Suppressor macrophage (primary cell): ENCODE measurements at regions not wholly inside any gene's neighbourhood (a gene's known extent, or its start where the extent isn't known, plus 50 kb on each side); places are given as distances from the start of the nearest gene placed in this dataset.

Experiments used
- DNase-seq, 4 experiments: peaks; one replicate each; pipeline ENCODE4 v3.0.0-alpha.2; 2020 to 2022

DNA sequence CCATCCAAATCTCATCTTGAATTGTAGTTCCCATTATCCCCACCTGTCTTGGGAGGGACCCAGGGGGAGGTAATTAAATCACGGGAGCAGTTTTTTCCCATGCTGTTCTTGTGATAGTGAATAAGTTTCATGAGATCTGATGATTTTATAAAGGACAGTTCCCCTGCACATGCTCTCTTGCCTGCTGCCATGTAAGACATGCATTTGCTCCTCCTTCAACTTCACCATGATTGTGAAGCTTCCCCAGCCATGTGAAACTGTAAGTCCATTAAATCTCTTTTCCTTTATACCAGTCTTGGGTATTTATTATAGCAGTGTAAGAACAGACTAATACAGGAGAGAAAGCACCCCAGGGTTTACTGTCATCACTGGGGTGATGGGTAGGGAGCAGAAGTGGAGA is 220.4 kb upstream of the NUDT4 start:
- no peak for DNase-seq

DNA sequence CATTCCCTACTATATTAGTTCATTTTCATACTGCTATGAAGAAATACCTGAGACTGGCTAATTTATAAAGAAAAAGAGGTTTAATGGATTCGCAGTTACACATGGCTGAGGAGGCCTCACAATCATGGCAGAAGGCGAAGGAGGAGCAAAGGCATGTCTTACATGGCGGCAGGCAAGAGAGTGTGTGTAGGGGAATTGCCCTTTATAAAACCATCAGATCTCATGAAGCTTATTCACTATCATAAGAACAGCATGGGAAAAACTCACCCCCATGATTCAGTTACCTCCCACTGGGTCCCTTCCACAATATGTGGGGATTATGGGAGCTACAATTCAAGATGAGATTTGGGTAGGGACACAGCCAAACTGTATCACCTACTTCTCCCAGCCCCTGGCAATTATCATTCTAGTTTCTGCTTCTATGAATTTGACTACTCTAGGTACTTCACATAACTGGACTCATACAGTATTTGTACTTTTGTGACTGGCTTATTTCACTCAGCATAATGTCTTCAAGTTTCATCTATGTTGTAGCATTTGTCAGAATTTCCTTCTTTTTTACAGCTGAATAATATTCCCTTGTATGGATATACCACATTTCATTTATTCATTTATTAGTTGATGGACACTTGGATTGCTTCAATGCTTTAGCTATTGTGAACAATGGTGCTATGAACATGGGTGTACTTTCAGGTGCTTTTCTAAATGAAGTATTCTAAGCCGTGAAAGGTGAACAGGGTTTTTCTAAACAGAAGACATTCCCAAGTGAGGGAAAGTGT is 219.5 kb upstream of the NUDT4 start:
- DNase-seq: no peak

DNA sequence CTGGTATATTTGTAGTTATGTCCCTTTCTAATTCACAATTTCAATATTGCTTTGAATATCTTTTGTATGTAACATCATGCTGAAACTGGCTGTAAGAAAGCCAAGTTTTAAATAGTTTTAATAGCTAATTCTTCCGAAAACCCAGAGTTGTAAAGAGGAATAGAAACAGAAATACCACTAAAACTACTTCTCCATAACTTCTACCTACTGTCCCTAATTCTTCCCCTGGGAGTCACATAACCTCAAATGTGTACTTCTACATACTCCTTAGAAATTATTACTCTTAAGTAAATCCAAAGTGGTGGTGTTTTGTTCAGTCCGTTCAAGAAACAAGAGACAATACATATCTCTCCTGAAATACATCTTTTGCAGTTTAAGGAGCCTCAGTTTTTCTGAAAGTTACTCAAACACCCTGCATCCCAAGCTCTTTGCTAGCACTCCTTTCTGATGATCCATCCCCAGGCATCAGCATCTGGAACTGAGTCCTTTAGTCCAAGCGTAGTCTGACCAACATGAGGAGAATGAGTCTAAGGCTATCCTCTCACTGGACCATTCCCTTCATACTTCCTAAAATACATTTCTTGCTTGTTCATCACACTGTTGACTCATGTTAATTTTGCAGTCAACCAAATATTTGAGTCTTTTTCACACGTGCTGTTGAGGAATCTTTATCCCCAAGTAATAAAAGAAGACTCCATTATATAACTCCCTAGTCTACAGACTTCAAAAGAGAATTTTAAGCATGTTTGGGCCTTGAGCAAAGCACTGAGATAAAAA is 214.3 kb upstream of the NUDT4 start:
- DNase-seq: no peak

DNA sequence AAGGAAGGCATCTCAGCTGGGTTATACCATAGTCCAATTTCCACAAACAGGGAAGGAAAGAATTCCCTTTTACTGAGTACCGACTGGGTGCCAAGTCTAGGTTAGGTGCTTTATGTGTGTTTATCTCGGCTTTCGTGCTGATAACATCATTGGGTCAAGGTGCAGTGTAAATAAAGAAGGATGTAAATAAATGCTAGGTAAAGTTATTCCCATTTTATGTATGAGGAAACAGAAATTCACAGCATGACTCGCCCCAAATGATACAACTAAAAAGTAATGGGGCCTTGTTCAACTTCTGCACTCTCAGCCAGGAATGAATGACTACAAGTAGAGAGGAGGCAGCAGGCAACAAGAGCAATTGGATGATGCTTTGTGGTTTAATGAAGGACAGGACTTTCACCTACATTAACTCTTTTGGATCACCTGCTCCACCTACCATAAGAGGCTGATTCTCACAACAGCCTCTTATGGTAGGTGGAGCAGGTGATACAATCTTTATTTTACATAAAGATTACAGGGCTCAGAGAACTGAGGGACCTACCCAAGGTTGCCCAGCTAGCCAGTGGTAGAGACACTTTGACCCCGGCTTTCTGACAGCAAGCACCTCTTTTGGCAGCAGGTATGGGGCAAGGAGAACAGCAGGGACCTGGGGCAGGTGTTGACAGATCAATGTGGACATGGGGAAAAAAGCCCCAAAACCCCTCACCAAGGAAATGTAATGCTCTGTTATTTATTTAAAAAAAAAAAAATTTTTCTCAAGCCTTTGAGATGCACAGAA is 213.4 kb upstream of the NUDT4 start:
- DNase-seq: no peak

DNA sequence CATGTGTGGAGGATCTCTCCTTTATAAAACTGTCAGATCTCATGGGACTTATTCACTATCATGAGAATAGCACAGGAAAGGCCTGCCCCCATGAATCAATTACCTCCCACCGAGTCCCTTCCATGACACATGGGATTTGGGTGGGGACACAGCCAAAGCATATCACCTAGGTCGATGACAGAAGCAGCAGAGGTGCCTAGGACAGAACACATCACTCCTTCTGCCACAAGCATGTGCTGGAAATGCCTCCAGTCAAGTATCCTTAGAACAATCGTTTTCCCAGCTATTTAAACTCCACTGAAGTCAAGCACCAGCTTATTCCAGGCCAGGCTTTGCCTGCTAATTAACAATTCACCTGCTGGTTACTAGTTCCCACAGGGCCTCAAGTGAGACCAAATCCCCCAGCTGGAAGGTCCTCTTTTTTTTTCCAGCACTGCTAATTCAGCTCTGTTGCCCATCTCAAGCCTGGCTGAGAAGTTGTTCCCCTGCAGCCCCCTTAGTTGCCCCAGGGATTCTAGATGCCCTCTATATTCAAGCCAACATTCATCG is 212.3 kb upstream of the NUDT4 start:
- DNase-seq: no peak

DNA sequence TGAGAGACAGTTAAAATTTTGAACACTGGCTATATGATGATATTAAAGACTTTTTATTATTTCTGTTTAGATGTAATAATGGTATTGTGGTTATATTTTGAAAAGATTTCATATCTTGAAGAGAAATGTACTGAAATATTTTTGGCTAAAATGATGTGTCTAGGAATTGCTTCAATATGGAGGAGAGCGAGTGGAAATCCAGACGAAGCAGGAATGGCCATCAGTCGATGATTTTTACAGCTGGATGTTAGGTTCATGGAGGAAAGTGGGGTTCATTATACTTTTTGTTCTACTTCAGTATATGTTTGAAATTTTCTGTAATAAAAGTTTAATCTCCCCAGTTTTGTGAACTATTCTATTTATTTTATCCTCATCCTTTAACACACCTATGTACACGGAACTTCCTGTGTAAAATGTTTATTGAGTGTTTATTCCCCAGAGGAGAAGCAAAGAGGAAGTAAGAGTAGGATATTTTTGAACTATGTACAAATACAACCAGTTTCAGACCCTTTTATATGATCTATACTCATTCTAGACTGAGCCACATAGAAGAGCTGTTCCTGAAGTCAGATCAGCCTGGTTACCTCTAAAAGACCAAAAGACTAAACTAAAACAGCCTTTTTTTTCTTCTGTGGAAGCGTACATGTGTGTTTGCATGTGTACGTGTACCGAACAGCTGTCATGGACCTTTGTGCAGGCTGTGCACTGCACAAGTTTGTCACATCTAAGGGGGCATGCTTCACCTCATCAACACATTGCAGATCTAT is 211.0 kb upstream of the NUDT4 start:
- no peak for DNase-seq

DNA sequence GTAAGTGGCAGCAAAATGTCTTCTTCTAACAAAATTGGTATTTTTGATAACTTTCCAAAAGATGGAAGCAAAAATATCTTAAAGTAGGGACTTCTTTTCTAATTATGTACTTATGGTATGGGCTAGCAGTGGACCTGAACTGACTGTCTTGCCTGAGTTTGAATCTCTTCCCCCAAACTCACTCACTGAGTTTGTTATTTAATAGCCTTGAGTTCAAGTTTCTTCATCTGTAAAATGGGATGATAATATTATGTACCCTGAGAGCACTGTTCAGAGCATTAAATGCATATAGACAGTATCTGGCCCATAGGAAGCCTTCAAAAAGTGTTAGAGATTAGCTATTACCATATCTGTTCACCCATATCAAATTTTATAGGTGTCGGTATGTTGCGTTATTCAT is 210.4 kb upstream of the NUDT4 start:
- DNase-seq: no peak

DNA sequence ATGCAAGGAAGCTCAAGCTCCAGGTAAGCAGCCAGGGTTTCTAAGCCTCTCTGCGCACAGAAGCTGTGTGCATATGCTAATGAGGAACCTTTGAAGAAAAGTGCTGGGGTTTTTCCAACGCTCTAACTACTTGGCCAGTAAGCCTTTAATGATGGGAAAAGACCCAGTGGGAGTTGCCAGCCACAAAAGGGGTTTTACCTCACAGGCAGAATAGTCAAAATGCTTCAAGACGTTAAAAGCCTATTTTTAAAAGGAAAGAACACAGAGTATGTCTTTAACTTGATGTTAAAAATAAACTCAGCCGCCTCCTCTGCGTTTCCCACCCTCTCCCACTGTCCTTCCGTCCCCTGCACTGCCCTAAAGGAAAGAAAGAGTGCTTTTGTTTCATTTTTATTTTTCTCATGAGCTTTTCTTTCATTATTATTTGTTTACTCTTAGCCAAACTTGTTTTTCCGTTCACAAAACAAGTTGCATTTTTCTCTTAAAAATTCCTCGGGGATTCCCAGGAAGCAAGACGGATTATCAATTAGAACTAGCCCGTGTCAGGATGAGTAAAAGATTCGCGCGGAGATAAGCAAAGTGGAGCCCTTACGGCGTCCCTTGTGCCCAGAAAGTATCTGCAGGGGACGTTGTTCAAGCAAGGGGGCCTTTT is 209.8 kb upstream of the NUDT4 start:
- no peak for DNase-seq

DNA sequence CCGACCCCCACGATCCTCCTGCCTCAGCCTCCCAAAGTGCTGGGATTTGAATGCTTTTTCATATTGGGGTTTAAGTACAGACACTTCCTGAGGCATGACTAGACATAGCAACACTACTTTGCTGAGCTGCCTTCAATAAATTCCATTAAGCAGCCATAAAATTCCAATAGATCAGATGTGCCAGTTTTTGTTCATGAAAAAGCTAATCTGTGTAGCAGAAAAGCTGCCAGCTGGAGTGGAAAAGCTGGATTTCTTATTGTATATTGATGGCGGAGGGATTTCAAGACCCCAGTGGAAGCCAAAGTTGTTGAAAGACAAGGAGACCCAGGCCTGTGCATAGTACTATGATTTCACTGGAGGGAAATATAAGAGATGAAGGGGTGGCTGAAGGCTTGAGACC is 209.0 kb upstream of the NUDT4 start:
- DNase-seq: no peak

DNA sequence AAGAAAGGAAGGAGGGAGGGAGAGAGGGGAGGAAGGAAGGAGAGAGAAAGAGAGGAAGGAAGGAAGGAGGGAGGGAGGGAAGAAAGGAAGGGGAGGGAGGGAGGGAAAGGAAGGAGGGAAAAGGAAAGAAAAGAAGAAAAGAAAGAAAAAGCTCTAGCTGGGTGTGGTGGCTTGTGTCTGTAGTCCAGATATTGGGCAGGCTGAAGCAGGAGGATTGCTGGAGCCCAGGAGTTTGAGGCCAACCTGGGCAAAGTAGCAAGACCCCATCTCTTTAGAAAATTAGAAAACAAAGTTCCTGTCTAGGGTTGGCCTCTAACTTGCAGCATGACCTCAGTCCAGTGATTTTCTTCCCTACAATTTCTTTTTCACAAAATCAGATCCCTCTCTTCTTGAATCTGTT is 208.2 kb upstream of the NUDT4 start:
- DNase-seq: no peak

DNA sequence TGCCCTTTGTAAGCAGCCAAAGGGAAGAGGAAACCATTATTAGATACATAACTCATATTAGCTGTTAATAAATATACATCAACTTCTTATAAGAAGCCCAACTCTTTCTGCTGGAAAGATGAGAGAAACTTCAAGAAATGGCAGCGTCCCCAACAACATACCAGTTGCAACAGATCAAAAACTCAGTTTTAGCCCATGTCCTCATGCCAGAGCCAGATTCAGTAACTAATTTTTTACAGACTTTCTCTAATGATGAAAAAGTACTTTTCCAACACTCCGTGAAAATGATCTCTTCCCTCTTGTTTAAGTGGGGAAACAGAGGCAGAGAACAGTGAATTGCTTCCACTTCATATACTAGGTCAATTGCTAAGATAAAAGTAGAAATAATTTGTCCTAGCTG is 206.8 kb upstream of the NUDT4 start:
- DNase-seq: no peak

DNA sequence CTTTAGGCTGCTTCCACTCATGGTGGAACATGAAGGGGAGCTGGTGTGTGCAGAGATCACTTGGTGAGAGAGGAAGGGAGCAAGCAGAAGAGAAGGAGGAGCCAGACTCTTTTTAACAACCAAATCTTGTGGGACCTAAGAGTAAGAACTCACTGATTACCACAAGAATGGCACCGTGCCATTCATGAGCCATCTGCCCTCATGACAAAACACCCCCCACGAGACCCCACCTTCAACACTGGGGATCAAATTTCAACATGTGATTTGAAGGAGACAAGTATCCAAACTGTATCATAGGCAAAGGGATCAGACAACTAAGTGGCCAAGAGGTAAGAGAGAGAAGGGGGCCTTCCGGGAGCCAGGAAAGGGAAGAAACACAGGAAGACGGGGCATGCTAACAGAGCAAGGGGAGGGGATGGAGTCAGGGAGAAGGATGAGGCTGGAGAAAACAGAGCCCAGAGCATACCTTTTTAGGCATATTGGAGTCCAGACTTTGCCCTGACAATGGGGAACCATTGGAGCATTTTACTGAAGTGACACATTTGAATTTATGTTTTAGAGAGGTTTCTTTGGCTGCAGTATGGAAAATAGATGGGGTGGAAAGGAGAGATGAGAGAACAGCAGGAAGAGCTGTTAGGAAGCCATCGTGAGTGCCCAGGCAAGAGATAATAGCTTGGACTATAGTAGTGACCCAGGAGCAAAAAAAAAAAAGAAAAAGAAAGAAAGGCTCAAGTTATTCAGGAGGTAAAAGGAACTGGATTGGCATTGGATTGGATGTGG is 204.4 kb upstream of the NUDT4 start:
- no peak for DNase-seq

DNA sequence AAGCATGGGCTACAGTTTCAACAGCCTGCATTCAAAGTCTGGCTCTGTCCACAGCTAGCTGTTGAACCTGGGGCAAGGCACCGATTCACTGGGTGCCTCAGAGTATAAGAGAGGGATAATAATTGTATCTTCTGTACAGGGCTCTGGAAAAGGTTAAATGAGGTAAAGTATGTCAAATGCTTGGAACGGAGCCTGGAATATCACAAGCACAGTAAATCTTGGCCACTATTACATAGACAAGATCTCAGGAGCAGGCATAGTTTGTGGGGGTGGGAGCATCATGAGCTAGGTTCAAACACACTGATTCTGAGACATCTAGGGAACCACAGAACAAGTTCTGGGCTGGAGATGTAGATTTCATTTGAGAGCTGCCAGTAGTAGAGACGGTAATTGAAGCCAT is 203.7 kb upstream of the NUDT4 start:
- no peak for DNase-seq

DNA sequence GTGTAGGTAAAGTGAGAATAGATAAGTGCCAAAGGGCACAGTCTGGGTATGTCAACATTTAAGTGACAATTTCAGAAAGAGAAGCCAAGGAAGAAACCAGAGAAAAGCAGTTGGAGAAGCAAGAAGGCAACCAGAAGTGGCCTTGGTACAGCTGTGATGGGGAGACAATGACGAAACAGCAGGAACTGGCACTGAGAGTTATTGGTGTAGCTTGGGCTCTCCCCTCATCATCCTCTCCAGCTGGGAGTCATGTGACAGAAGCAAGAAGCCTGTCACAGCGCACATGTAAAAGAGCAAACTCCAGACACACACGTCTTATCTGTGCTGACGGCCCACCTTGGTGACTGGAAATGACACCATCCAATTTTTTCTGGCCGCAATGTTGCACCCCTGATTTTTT is 203.3 kb upstream of the NUDT4 start:
- peak in 1 of 4 experiments; percentile 26 for DNase-seq

DNA sequence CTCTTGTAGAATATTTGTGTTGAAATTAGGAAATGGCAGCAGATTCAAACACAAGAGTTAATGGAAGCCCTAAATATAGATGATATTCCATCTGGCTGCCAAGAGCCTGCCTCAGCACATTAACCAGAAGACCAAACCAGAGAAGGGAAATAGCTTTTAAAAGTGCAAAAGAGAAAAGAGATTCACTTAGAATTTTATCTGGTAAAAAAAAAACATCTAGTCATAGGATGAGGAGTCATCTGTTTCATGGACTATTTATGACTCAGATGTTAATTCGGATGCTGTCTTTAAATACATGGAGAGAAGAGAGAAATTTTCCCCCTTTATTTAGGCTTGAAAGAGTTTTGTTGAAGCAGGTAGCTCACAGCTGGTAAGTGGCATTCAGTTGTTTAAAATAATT is 201.6 kb upstream of the NUDT4 start:
- peak in 2 of 4 experiments; percentile 45 to 47 for DNase-seq

DNA sequence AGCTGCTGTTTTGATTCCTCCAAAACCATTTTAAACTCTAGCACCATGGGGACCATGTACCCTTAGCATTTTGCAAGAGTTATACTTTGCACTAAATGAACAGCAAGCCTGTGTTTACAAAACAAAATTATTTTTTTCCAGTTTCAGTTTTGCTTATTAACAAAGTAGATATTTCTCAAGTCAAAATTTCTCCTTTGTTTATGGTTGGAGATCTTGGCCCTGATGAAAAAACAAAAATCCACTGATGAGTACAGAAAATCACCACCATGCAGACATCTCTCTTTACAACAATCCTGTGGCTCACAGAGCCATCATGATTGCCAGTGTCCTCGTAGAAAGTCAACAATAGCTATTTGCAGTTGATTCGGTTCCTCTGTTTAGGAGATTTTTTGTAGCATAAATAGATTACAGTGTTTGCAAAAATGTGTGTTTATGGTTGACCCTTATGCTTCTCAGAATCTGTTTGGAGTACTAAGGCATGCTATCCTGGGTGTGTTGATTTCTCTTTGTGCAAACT is 201.1 kb upstream of the NUDT4 start:
- no peak for DNase-seq

DNA sequence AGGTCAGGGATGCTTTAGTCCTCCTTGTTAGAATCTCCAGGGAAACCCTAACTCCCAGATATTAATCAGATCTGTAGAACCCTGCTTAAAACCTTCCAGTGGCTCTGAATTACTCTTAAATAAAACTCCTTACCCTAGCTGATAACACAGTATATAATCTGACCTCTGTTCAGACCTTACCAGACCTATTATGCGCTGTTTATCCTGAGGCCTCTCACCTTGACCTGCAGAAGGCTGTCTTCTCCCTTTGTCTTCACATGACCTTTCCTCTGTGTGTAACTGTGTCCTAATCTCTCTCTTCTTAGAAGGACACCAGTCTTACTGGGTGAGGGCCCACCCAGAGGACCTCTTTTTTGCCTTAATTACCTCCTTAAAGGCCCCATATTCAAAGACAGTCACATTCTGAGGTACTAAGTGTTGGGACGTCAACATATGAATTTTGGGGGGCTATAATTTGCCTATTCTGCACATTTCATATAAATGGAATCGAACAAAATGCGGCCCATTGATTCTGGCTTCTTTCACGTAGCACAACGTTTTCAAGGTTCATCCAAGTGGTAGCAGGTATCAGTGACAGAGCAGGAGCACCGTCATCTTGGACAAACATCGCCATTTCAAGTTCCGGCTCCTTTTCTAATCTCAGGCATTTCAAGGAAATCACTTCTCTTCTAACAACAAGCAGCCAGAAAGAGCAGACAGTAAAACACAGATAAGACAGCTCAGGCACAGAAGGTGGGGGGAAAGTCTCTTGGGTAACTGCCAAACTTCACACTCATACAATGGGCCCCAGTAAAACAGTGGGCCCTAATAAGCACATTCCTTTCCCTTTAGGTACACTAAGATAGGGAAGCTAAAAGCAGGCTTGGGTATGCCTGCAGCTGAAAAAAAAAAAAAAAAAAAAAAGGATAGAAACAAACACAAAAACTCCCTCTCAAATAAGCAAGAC is 200.2 kb upstream of the NUDT4 start:
- no peak for DNase-seq

DNA sequence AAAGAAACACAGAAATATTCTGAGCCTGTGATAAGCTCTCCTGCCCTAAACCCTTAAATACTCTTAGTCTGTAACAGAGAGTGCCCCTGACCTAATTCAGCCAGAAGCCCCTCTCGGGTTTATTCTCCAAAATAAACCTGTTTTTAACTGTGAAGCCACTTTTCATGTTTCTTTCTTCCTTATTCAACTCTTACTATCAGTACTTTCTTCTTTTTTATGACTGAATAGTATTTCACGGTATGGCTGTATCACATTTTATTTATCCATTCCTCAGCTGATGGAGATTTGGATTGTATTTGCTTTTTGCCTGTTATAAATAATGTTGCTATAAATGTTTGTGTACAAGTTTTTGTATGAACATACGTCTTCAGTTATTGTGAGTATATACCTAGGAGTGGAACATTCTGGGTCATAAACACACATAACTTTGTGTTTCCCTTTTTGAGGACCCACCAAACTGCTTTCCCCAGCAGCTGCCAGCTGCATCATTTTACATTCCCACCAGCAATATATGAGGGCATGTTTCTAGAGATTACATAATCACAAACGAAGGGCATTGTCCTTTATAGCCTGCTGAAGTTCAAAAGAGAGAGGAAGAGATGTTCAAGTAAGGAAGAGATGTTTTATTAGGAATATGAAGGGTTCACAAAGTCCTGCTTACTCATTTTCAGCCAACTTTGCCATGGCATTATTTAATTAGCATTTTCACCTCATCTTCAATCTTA is 199.4 kb upstream of the NUDT4 start:
- peak in 1 of 4 experiments; percentile 29 for DNase-seq

DNA sequence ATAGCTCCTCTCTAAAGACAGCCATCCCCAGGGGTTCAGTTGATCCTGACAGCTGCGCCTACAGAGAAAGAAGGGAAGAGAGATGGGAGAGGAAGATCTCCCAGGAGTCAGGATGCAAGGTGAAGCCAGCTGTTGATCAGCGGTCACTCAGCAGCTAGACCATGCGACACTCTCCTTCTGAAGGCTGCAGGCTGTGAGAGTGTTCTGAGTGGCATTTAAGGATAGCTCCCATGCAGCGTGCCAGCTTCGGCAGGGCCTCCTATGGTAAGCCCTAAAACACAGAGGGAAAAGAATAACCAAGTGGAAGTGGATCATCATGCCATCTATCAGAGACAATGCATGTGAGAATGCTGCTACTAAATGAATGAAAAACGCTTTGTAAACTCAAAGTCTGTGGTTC is 197.9 kb upstream of the NUDT4 start:
- no peak for DNase-seq
